ENCODE measurements at regions not wholly inside any gene's neighbourhood (a gene's known extent, or its start where the extent isn't known, plus 50 kb on each side); places are given as distances from the start of the nearest gene placed in this dataset.
A peak's percentile ranks its signal among the peaks of the same experiment; 100 is the strongest.

DNA sequence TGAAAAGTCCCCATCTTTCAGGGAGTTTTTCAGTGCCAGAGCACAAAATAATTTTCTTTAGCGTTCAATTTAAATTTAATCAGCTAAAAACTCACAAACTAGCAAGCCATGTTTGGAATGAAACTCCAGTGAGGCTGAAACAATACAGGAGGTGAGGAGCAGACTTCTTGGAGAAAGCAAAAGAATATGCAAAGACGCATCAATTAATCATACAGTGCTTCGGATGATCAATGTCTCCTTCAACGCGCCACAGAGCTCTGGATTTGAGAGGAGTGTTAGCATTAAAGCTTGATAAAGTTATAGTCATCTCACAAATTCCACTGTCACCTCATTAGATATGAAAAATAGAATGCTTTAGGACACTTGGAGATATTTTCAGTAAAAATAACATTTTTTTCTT is 248.0 kb downstream of the WDR11 start:
- no peak for DNase-seq (ENCODE audit: low spot score)

DNA sequence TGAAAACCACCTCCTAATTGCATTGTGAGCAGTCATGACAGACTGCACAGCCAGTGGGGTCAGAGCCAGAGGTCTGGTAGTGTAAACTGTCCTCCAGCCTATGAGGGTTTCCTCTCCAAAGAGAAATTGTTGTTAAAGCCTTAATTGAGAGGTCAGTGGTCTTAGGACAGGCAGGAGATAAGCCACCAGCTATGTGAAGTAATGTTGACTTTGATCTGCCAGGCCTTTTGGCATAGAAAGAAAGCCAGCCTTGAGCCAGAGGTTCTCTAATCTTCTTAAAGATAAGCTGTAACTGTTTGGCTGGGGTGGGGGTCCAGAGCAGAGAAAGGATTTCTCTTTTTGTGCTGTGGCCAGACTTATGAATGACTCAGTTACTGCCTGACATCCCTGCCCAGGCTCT is 248.4 kb downstream of the WDR11 start:
- peak; percentile 97 for DNase-seq (ENCODE audit: low spot score)

DNA sequence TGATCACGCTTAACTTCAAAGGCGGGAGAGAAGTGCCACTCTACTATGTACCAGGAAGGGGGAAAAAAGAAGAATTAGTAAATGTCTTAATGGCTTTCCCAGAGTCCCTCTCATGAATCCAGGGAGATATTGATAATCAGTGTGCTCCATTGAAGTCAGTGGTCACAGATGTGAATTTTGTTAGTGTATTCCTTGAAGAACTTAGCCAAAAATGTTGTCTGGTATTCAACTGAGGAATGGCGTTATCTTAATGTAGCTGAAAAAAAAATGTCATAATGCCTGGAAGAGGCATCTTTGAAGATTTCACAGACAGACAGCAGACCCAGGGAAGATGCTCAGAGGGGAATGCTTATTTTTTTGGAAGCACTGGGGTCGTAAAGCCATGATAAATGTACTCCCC is 250.4 kb downstream of the WDR11 start:
- DNase-seq (ENCODE audit: low spot score): peak; percentile 92

DNA sequence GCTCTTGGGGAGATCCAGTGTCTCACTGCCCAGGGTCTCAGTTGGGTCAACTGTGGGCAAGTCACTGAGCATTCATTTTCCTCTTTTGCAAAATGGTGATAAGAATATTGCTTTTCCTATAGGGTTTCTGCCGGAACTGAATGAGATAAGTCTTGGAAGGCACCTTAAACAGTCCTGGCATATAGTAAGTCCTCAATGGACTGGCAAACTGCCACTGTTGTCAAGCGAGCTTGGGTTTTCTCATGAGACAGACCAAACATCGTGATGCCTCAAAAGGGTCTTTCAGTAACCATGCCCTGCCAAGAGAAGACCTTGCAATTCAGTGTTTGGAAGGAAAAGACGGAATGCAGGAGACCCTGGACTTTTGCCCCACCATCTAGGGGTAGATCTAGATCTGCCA is 251.5 kb downstream of the WDR11 start:
- no peak for DNase-seq (ENCODE audit: low spot score)

DNA sequence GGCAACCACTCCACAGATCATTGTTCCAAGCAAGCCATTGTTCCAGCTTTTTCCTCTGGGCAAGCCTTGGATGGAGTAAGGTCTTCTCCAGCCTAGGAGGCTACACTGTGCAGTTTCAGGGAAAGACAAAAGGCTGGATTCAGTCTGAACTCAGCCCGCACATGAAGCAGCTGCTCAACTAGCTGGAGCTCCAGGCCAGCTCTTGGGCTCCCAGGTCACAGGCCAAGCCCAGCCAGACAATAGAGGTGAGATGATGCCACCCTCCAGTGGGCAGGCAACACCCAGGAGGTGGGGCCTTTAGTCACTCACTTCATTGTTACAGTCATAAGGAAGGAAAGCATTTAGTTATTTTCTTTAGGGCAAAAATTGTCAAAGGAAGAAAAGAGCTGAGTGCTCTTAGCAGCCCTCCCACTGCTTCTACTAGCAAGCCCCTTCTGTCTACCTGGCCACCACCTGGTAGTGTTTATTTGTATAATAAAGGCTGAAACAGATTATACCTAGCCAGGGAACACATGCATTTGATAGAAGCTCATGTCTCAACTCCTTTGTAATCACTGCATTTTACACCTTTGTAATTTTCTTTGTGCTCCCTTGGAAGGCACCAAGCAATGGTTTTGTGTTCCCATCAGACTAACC is 253.4 kb downstream of the WDR11 start:
- DNase-seq (ENCODE audit: low spot score): no peak

DNA sequence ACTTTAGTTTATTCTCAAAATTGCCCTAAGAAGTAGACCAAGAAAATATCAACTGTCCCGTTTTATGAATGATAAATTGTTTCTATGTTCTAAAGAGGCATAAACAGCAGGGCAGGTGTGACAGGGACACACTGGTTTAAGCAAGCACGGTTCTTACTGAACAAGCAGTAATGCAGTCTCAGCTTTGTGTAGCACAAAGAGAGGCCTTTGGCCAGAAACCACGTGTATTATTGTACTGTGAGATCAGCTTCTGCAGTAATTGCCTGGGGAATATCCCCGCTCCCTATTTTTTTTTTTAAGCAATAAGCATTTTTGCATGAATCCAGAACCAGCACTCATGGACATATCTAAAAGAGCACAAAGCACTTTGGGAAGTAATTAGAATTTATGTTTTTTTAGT is 255.4 kb downstream of the WDR11 start:
- DNase-seq (ENCODE audit: low spot score): no peak

DNA sequence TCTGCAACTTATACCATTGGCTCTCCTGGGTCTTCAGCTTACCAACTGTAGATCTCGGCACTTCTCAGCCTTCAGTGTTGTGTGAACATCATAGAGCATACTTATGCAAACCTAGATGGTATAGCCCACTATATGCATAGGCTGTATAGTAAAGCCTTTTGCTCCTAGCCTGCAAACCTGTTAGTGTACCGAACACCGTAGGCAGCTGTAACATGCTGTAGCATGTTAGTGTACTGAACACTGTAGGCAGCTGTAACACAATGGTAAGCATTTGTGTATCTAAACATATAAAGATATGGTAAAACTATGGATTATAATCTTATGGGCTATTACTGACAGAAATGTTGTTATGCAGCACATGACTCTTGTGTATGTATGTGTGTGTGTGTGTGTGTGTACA is 256.9 kb downstream of the WDR11 start:
- no peak for DNase-seq (ENCODE audit: low spot score)

DNA sequence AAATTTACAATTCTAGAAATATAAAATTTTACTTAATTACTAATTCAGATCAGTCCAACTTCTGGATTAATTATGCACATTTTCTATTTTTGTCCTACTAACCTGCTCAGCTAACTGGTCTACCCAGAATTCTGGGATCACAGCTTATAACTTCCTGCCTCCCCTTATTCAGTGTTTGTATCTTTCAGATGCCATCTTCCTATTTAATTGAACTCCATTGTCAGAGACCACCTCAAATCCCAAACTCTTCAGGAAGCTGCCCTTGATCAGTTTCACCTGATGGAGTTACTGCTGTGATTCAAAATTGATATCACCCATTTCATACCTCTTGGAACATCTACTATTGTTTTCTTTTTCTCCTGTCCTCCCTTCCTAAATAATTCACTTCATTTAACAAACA is 259.2 kb downstream of the WDR11 start:
- DNase-seq (ENCODE audit: low spot score): no peak

DNA sequence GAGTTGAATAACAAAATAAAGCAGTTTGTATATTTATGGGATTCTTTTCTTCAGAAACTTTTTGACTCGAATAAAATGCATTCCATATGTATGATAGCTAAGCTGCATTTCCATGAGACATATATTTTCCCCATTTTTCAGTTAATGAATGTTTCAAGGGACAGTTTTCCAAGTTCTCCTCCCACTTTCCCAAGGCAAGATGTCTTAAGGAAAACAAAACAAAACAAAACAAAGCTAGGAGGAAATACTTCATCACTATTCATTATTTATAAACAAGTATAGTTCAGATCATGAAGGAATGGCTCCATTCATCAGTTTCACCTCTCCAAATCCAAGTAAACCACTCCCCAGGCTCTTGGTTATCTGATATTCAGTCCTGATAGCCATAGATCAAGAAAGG is 261.0 kb downstream of the WDR11 start:
- no peak for DNase-seq (ENCODE audit: low spot score)

DNA sequence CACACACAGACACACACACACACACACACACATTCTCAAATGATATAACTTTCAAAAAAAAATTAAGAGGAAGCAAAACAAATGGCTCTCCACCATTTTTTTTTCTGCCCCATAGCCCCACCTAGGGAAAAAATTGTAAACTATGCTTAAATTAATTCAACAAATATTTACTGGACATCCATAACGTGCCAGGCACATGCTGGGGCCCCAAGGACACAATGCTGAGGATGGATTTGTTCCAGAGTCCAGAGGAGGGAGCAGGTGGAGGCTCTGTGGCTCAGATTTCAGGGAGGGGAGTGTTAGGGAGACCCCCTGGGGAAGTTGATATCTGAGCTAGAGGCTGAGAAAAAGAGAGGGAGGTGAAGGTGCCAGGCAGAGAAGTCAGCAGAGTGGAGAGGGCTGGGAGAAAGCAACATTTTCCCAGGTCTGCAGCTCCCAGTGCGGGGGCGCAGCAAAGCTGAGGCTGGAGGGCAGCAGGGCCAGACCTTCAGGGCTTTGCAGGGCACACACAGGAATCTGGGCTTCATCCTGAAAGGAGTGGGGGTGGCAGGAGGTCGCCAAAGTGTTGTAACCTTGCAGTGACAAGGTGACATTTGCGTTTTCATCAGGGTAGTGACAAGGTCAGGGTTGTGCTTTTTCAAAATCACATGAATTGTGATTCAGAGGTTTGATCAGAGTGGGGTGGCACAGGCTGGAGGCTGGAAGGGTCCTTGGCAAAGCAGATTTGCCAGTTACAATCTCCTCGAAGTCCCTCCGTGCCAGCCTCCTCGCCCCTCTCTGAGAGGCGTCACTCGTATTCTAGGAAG is 261.6 kb downstream of the WDR11 start:
- peak; percentile 62 for DNase-seq (ENCODE audit: low spot score)

DNA sequence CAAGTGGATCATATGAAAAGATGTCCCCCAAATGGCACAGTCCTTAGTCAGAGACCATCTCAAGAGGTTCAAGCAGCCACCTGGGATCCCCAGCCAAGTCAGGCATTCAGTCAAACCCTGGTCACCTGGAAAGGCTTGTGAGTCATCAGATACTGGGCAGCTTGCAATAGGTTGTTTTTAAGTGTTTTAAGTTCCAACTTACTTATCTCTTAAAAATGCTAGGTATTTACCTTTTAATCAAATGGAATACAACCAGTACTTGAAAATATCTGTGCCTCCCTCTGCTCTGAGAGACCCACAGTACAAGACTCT is 262.2 kb downstream of the WDR11 start:
- no peak for DNase-seq (ENCODE audit: low spot score)

DNA sequence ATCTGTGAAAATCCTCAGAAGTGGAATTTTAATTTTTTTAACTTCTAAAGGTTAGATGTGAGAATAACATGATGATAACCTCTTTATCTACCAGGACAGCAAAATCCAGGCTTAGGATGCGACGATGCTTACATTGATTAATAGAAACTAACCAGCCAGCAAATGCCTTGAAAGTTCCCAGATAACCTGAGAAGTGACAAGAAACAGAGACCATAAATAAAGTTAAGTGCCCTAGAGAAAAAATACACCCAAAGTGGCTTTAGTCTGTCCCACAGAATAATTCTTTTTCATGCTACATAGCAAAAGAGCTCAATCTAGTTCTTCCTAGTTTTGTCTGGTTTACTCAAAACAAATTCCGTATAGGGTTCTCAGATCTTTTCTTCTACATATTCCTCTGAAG is 262.7 kb downstream of the WDR11 start:
- peak; percentile 99 for DNase-seq (ENCODE audit: low spot score)

DNA sequence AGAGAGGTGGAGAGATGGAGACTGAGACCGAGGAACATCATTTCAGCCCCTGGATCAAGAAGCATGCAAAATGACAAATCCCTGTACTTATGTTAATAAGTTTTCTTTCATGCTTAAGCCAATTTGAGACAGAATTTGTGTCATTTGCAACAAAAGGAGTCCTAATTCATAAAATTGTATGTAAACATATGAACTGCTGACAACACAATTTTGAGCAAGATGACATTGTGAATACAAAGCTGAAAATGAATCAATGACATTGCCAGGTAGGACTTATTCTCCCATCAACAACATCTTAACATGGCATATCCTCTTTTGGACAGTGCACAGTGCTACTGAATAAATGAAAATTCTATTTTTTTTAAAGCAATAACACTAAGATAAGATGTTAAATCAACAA is 264.0 kb downstream of the WDR11 start:
- DNase-seq (ENCODE audit: low spot score): no peak

DNA sequence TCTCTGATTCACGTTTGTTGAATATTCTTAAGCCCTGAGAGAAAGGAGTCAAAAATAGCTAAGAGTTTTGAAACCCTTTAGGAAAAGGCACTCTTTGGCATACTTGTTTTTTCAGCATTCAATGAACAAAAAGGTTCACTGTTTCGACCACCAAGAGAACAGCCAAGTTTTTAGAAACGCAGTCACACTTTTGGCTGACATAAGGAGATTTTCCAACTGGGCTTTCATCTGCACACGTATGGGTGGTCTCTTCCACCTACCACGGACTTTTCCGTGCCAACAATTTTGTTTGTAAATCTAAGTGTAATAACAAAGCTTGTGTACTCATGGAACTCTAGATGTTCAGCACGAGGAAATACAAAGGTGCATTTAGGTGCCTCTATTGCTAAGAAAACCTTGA is 270.3 kb downstream of the WDR11 start:
- DNase-seq (ENCODE audit: low spot score): no peak

DNA sequence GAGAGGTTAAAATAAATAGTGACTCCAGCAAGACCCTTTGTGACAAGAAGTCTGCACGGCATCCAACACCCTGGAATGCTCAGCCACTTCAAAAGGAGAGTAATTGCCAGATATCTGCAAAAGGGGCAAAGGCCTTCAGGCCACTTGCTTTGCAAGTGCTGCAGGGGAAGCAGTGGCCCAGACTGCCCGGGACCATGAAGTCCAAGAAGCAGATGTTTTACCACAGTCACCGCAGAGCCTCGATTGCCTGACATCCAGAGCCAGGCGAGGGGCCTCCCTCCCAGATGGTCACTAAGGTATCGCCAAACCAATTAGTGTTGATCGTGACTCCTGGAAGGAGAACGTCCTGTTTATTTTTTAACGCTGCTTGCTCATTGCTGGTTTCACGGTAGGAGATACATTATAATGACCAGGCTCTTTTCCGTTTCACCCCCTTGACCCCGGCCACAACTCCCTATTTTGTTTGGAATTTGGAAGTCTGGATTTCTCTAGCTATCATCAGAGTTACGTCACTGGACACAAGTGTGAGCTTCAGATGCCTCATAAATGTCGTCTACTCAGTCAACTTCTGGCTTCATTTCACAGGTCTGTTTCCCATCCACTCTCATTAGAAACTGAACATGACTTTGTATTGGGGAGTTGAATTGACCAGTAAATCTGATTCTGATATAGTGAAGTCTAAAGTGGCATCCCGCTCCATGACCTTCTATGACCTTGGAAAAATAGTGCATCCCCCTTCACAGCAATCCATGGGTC is 276.2 kb downstream of the WDR11 start:
- peak; percentile 42 for DNase-seq (ENCODE audit: low spot score)

DNA sequence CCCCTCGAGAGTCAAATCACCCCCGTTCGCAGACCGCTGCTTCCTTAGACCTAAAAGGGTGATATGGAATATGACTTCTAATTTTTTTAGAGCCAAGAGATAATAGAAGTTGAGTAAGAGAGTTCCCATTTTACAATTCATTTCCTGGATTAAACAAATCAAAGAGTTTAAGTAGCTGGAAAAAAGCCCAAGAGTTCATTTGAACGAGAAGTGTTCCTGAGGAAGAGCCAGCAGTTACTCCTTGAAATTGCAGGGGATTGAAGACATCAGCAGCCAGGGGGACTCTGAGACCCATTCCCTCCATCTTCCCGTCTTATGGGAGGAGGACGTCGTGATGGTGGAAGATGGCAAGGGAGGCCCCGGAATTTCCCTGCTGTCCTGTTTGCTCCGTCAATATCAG is 277.0 kb downstream of the WDR11 start:
- peak; percentile 58 for DNase-seq (ENCODE audit: low spot score)

DNA sequence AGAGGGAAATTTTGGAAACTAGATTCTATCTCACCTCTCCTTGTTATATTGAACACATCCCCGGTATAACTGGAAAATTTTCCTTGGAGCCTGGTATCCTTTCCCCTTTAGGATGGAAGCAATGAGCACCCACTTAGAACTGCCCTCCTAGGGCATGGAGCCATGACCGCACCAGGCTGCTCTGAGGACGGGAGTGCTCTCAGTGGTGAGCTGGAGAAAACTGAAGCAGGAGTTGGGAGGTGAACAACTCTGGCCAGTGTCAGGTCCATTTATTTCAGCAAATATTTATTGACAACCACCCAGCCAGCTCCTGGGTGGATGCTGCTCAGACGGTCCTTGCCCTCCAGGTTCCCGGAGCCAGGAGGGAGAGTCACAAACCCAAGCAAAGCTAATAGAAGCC is 278.1 kb downstream of the WDR11 start:
- no peak for DNase-seq (ENCODE audit: low spot score)

DNA sequence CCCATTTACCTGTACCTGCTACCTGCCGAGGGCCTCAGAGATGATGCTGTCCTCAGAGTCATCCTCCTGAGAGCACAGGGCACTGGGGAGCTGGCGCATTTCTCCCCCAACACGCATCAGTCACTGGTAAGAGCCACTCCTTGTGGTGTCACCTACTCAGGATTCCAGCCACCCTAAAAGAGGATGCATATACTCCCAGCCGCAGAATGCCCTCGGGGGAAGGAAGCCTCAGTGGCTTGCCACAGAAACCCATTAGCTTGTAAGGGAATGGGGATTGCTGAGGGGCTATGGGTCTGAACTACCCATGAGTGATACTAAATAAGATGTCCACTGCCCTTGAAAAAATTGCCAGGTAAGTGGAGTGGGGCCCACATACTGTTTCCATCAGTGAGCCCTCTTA is 279.2 kb downstream of the WDR11 start:
- no peak for DNase-seq (ENCODE audit: low spot score)

DNA sequence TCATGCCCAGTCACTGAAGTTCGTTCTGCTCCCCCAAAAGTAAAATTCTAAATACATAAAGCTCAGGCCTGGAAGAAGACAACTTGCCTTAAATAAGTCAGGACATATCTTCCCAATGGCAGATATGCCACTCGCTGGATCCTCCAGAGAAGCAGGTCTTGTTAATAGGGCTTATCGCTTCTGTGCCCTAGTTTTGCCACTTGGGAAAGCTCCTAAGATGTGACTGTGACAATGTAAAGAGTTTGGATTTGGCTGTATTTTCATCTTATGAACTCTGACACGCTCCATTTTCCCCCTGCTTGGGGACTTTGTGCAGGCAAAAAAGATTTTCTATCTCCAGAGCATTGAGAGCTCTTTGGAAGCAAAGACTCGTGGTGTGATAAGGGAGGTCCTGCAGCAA is 279.9 kb downstream of the WDR11 start:
- DNase-seq (ENCODE audit: low spot score): no peak

DNA sequence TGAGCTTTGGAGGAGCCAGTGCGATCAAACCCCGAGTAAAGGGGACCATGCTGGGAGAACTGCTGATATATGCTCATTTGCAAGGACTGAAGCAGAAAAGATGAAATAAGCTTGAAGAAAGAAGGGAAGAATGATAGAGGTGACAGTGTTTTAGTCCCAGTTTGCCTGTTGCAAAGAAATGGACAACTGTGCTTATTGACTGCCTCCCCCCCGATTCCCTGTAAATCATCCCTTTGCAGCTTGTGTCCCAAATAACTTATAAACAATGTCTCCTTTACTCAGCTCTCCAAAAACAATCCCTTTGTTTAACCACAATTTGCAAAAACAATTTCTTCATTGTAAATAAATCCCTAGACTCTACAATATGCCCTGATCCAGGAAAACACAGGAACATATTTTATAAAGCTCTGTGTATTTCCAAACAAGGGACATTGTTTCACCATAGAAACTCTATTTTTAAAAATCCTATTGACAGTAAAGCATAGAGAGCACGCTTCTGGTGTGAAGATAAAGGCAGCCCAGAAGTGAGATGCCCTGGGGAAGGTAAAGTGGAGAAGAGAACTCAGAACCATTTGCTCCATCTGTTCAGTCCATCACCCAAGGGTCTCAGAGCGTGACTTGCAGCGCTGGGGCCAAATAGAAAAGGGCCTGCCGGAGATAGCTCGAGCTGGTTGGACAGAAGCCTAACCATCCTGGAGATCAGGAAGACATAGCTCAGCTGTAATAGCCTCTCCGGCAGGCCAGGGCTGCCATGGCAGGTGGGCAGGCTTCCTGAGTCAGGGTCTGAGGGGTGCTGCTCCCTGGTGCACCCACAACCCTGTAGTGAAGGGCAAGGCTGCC is 280.5 kb downstream of the WDR11 start:
- peak; percentile 35 for DNase-seq (ENCODE audit: low spot score)

DNA sequence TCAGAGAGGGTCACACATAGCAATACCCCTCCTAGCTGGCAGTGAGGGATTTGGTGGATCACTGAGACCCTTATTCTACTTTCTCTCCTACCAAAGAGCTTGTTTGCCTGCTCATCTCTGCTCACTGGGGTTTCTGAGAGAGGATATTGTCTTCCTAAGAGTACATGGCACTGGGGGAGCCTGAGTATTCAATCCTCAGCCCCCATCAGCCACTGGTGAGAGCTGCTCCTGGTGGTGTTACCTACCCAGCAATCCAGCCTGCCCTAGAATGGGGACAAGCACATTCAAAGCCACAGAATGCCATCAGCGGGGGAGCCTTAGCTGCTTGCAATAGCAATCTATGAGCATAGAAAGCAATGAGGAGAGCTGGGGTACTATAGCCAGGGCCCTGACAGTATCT is 281.1 kb downstream of the WDR11 start:
- DNase-seq (ENCODE audit: low spot score): no peak

DNA sequence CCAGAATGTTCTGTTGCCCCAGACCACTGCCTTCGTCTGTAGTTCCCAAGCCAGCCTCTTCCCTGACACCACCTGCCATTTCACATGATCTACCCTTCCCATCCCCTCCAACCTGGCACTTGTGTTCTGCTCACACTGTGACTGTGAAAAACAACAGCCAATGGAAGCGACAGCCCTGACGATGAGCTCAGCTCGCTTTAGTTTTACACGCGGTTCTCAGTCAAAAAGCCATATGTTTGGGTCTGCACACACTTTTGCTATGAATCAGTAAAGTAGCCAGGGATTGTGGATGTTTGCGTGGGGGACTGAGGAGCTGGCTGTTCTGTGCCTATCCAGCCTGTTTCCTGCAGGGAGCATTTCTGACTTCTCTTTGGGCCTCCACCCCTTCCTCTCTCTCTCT is 282.7 kb downstream of the WDR11 start:
- peak; percentile 48 for DNase-seq (ENCODE audit: low spot score)

Data from umbilical cord (tissue), 1 donor.